Hepatocyte (in vitro differentiated cells): ENCODE measurements at regions not wholly inside any gene's neighbourhood (a gene's known extent, or its start where the extent isn't known, plus 50 kb on each side); places are given as distances from the start of the nearest gene placed in this dataset.

Experiments
- DNase-seq: peaks from one replicate; pipeline ENCODE4 v3.0.0-alpha.2; 2016; ENCODE audit warnings: low spot score
- H2AFZ ChIP-seq: fragments of 200-600 bp; sonication (generic); 2 replicates; pipeline ENCODE4 v1.6.0; 2016; ENCODE audit warnings: antibody characterized with exemption, mild to moderate bottlenecking
- H3K27ac ChIP-seq: fragments of 200-600 bp; sonication (generic); 2 replicates; pipeline ENCODE4 v1.5.1; 2016; ENCODE audit warnings: mild to moderate bottlenecking
- H3K27me3 ChIP-seq: fragments of 200-600 bp; sonication (generic); 2 replicates; pipeline ENCODE4 v1.6.1; 2016
- H3K36me3 ChIP-seq: fragments of 200-600 bp; sonication (generic); replicated peaks from 2 replicates; pipeline ENCODE4 v1.5.1; 2016; ENCODE audit warnings: low read depth; ENCODE audit not compliant: insufficient read depth
- H3K4me1 ChIP-seq: fragments of 200-600 bp; sonication (generic); 2 replicates; pipeline ENCODE4 v1.5.1; 2016; ENCODE audit warnings: mild to moderate bottlenecking, moderate library complexity; ENCODE audit not compliant: insufficient read depth
- H3K4me2 ChIP-seq: fragments of 200-600 bp; sonication (generic); 2 replicates; pipeline ENCODE4 v1.6.0; 2016
- H3K4me3 ChIP-seq: fragments of 200-600 bp; sonication (generic); 2 replicates; pipeline ENCODE4 v1.5.1; 2016; ENCODE audit warnings: mild to moderate bottlenecking
- H3K79me2 ChIP-seq: fragments of 200-600 bp; sonication (generic); 2 replicates; pipeline ENCODE4 v1.6.0; 2017; ENCODE audit warnings: mild to moderate bottlenecking
- H3K9me2 ChIP-seq: fragments of 200-600 bp; sonication (generic); replicated peaks from 2 replicates; pipeline ENCODE4 v1.6.0; 2017; ENCODE audit warnings: mild to moderate bottlenecking; ENCODE audit not compliant: insufficient read depth
- H3K9me3 ChIP-seq: fragments of 200-600 bp; sonication (generic); 2 replicates; pipeline ENCODE4 v1.5.1; 2016; ENCODE audit warnings: low read depth, mild to moderate bottlenecking
- H4K20me1 ChIP-seq: fragments of 200-600 bp; sonication (generic); 2 replicates; pipeline ENCODE4 v1.6.0; 2016; ENCODE audit warnings: mild to moderate bottlenecking; ENCODE audit not compliant: insufficient read depth, poor library complexity, severe bottlenecking
- CTCF ChIP-seq: fragments of 200-600 bp; sonication (generic); IDR thresholded peaks from 2 replicates; pipeline ENCODE4 v1.5.1; 2016; ENCODE audit warnings: antibody characterized with exemption, mild to moderate bottlenecking; ENCODE audit not compliant: poor library complexity
- EZH2 ChIP-seq: fragments of 200-600 bp; sonication (generic); IDR thresholded peaks from 2 replicates; pipeline ENCODE4 v1.6.1; 2016; ENCODE audit warnings: antibody characterized with exemption, mild to moderate bottlenecking, borderline replicate concordance
- EZH2phosphoT487 ChIP-seq: fragments of 200-600 bp; sonication (generic); IDR thresholded peaks from one replicate; pipeline ENCODE4 v1.6.1; 2018; ENCODE audit warnings: antibody characterized with exemption, mild to moderate bottlenecking, low read depth, moderate library complexity; ENCODE audit not compliant: unreplicated experiment, severe bottlenecking
- WGBS: methylation state at CpG from one replicate; pipeline ENCODE4 v1.1.6; 2016; ENCODE audit warnings: low lambda C conversion rate; ENCODE audit errors: missing lambda C conversion rate; 5-methylcytosine and 5-hydroxymethylcytosine counted together

- no peaks in the 10 kb centered on the region for H4K20me1 ChIP-seq
- H3K79me2 ChIP-seq, result no peaks in the 10 kb centered on the region
- no peaks in the 10 kb centered on the region for H3K27me3 ChIP-seq
- H3K4me2 ChIP-seq, result no peak overlapping the region
- no peaks in the 10 kb centered on the region for H3K9me2 ChIP-seq
- H3K27ac ChIP-seq, result no peak overlapping the region
- H3K4me1 ChIP-seq, result peaks cover 4% of the 10 kb centered on the region
- DNase-seq, result no peak
- H3K9me3 ChIP-seq, result no peaks in the 10 kb centered on the region
- 84% methylated on average over 6 of the region's 6 CpGs for WGBS
- H2AFZ ChIP-seq, result no peak overlapping the region
- TF ChIP-seq CTCF (no peak), EZH2 (no peak), EZH2phosphoT487 (no peak)
- H3K36me3 ChIP-seq, result no peaks in the 10 kb centered on the region
- no peak overlapping the region for H3K4me3 ChIP-seq
Measured at GRCh38 chrX:39409246-39409917, 608.1 kb downstream of the MID1IP1 start.

GRCh38 chrX:39414290-39414854, 613.1 kb downstream of the MID1IP1 start:
- H3K4me2 ChIP-seq, result no peak overlapping the region
- H3K27ac ChIP-seq, result peak overlapping the region; percentile 28
- no peaks in the 10 kb centered on the region for H3K9me2 ChIP-seq
- H3K27me3 ChIP-seq, result no peaks in the 10 kb centered on the region
- H3K4me3 ChIP-seq, result no peak overlapping the region
- no peaks in the 10 kb centered on the region for H3K36me3 ChIP-seq
- TF ChIP-seq EZH2, result no peak
- TF ChIP-seq EZH2phosphoT487, result no peak
- no peak for TF ChIP-seq CTCF
- H3K79me2 ChIP-seq, result no peaks in the 10 kb centered on the region
- no peaks in the 10 kb centered on the region for H4K20me1 ChIP-seq
- WGBS, result 54% methylated on average over 5 of the region's 5 CpGs
- H3K9me3 ChIP-seq, result no peaks in the 10 kb centered on the region
- no peak for DNase-seq
- no peak overlapping the region for H2AFZ ChIP-seq
- peaks cover 16% of the 10 kb centered on the region for H3K4me1 ChIP-seq

- H3K9me3 ChIP-seq, result no peaks in the 10 kb centered on the region
- H4K20me1 ChIP-seq, result no peaks in the 10 kb centered on the region
- H3K4me1 ChIP-seq, result peaks cover 16% of the 10 kb centered on the region
- DNase-seq, result no peak
- no peak overlapping the region for H3K4me3 ChIP-seq
- no peaks in the 10 kb centered on the region for H3K36me3 ChIP-seq
- H3K9me2 ChIP-seq, result no peaks in the 10 kb centered on the region
- H3K4me2 ChIP-seq, result no peak overlapping the region
- H3K27me3 ChIP-seq, result no peaks in the 10 kb centered on the region
- H3K27ac ChIP-seq, result no peak overlapping the region
- H3K79me2 ChIP-seq, result no peaks in the 10 kb centered on the region
- TF ChIP-seq EZH2phosphoT487 (no peak), CTCF (no peak), EZH2 (no peak)
- 92% methylated on average over 14 of the region's 14 CpGs for WGBS
- no peak overlapping the region for H2AFZ ChIP-seq
Measured at GRCh38 chrX:39416547-39417260, 615.4 kb downstream of the MID1IP1 start.
